Stimulated activated CD8-positive, alpha-beta memory T cell treated with anti-CD3 and anti-CD28 coated beads, Interleukin-15, amount 100 ng/mL, for 4 hours (primary cell): ENCODE measurements at regions not wholly inside any gene's neighbourhood (a gene's known extent, or its start where the extent isn't known, plus 50 kb on each side); places are given as distances from the start of the nearest gene placed in this dataset.
"Not testable (repeated sequence)": the region's sequence is repeated elsewhere in the genome, so short reads cannot be mapped to it uniquely, and the experiment has no call there.

Experiments used
- DNase-seq, 2 donors: peaks; one replicate each; pipeline ENCODE4 v3.0.0-alpha.2; 2020; ENCODE audit warnings: low read depth in 2 of 2

GRCh38 chr7:6882321-6882721 is 56.2 kb upstream of the CCZ1B start:
- not testable (repeated sequence) for DNase-seq

GRCh38 chr7:6883756-6884155 is 57.7 kb upstream of the CCZ1B start:
- not testable (repeated sequence) for DNase-seq

GRCh38 chr7:6886198-6886597 is 60.1 kb upstream of the CCZ1B start:
- no peak for DNase-seq

- not testable (repeated sequence) for DNase-seq
These were observed 62.4 kb upstream of the CCZ1B start for GRCh38 chr7:6888267-6889045.

GRCh38 chr7:6889252-6889812 is 63.3 kb upstream of the CCZ1B start:
- DNase-seq, result no peak

GRCh38 chr7:6902097-6902518 is 76.0 kb upstream of the CCZ1B start:
- not testable (repeated sequence) for DNase-seq

GRCh38 chr7:6903289-6903688 is 77.2 kb upstream of the CCZ1B start:
- DNase-seq, result not testable (repeated sequence)

- not testable (repeated sequence) for DNase-seq
These were observed 77.7 kb upstream of the CCZ1B start for GRCh38 chr7:6903792-6904191.

GRCh38 chr7:6917258-6917657 is 91.2 kb upstream of the CCZ1B start:
- DNase-seq, result no peak

- DNase-seq, result not testable (repeated sequence)
These were observed 93.1 kb upstream of the CCZ1B start for GRCh38 chr7:6919169-6919568.

- not testable (repeated sequence) for DNase-seq
These were observed 98.4 kb upstream of the CCZ1B start for GRCh38 chr7:6924523-6924922.

GRCh38 chr7:6926193-6927174 is 100.4 kb upstream of the CCZ1B start:
- not testable (repeated sequence) for DNase-seq

- not testable (repeated sequence) for DNase-seq
These were observed 101.6 kb upstream of the CCZ1B start for GRCh38 chr7:6927643-6928042.

GRCh38 chr7:6929588-6929987 is 103.5 kb upstream of the CCZ1B start:
- DNase-seq, result not testable (repeated sequence)

- DNase-seq, result not testable (repeated sequence)
These were observed 104.1 kb upstream of the CCZ1B start for GRCh38 chr7:6930081-6930635.

- peak in 1 of 2 donors; percentile 5 for DNase-seq
These were observed 104.7 kb upstream of the CCZ1B start for GRCh38 chr7:6930787-6931186.

GRCh38 chr7:6931456-6931855 is 105.4 kb upstream of the CCZ1B start:
- not testable (repeated sequence) for DNase-seq

GRCh38 chr7:6933954-6934632 is 108.0 kb upstream of the CCZ1B start:
- DNase-seq, result not testable (repeated sequence)

- no peak for DNase-seq
These were observed 108.9 kb upstream of the CCZ1B start for GRCh38 chr7:6934981-6935380.

GRCh38 chr7:6936626-6937025 is 110.6 kb upstream of the CCZ1B start:
- DNase-seq, result not testable (repeated sequence)

GRCh38 chr7:6937746-6938145 is 111.7 kb upstream of the CCZ1B start:
- not testable (repeated sequence) for DNase-seq
